ENCODE measurements at regions not wholly inside any gene's neighbourhood (a gene's known extent, or its start where the extent isn't known, plus 50 kb on each side); places are given as distances from the start of the nearest gene placed in this dataset.

GRCh38 chr13:38602266-38602665 lies 84.6 kb upstream of the FREM2 start:
- TF ChIP-seq, protein P1, sequence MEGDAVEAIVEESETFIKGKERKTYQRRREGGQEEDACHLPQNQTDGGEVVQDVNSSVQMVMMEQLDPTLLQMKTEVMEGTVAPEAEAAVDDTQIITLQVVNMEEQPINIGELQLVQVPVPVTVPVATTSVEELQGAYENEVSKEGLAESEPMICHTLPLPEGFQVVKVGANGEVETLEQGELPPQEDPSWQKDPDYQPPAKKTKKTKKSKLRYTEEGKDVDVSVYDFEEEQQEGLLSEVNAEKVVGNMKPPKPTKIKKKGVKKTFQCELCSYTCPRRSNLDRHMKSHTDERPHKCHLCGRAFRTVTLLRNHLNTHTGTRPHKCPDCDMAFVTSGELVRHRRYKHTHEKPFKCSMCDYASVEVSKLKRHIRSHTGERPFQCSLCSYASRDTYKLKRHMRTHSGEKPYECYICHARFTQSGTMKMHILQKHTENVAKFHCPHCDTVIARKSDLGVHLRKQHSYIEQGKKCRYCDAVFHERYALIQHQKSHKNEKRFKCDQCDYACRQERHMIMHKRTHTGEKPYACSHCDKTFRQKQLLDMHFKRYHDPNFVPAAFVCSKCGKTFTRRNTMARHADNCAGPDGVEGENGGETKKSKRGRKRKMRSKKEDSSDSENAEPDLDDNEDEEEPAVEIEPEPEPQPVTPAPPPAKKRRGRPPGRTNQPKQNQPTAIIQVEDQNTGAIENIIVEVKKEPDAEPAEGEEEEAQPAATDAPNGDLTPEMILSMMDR (conservative IDR thresholded peaks at IDR 0.05 in 1 of 2, IDR thresholded peaks at IDR 0.05 in 1 of 2; ENCODE audit: extremely low read depth in 1 of 2, insufficient read depth in 1 of 2, low read depth in 1 of 2, low read length in 2 of 2): no peak
- TF ChIP-seq EZH2 (IDR thresholded peaks at IDR 0.05; ENCODE audit: borderline replicate concordance, low read length): no peak

Measured in mammary epithelial cell (primary cell).